GM12872 (cell line): ENCODE measurements at regions not wholly inside any gene's neighbourhood (a gene's known extent, or its start where the extent isn't known, plus 50 kb on each side); places are given as distances from the start of the nearest gene placed in this dataset.

Experiments
- CTCF ChIP-seq: IDR thresholded peaks from 3 replicates; pipeline ENCODE4 v1.5.1; 2011; ENCODE audit warnings: low read depth, mild to moderate bottlenecking, low read length, moderate library complexity; ENCODE audit not compliant: insufficient read depth

DNA sequence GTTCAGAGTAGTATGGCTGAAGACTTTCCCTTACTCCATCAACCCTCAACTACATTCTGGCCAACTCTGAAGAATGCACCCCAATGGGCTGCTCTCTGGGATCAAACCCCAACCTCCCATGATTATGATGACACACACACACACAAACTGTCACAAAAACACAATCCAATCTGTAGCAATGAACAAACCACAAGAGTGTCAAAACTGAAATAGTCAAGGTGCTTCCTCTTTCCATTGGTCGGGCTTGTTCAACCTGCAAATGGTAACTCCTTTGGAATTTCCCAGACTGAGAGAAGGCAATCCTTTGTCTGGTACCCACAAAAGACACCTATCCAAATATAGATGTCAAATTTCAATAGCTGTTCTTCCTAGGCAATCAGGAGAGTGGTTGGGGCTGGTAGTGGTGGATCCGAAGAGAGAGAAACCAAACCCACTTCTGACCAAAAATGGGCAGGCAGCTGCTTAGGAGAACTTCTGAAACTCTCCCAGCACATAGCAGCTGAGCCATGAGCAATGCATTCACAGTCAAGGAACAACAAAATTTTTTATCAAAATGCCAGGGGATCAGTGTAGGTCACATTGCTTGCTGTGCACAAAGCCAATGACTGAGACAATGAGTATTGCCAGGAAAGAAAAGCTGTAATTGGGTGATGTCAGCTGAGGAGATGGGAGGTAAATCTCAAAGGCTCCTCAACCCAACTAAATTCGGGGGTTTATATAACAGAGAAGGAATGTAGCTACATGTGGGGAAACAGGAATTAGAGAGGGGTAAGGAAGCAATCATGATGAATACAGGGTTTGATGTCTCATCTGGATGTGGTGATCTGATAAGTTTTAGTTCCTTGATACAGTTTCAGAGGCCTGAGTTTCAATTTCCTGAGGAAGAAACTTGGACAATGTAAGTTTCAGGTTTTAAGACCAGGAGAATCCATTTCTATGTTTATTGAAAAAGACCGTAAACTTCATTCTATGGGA is 191.4 kb downstream of the KITLG start:
- no peak for TF ChIP-seq CTCF

DNA sequence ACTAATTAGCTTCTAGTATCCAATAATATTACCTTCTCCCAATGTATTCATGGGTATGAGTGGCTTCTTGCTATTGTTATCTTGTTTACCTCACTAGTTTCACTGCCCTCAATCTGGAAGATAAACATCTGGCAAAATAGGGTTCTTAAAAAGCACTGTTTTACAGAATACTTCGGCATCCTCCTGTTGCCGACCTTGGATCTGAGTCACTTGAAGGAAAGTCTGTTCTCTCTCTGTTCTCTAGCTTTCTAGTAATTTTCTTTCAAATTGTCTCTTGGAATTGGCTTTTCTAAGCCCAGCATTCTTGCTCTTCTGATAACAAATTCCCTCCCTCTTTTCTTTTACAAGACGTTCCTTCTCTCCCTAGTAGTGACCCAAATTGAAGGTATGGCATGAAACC is 189.5 kb downstream of the KITLG start:
- TF ChIP-seq CTCF = no peak

- TF ChIP-seq CTCF = no peak
Measured at GRCh38 chr12:88391556-88391955, 188.7 kb downstream of the KITLG start.

GRCh38 chr12:88393017-88393767 is 187.1 kb downstream of the KITLG start:
- TF ChIP-seq CTCF = peak; percentile 56

DNA sequence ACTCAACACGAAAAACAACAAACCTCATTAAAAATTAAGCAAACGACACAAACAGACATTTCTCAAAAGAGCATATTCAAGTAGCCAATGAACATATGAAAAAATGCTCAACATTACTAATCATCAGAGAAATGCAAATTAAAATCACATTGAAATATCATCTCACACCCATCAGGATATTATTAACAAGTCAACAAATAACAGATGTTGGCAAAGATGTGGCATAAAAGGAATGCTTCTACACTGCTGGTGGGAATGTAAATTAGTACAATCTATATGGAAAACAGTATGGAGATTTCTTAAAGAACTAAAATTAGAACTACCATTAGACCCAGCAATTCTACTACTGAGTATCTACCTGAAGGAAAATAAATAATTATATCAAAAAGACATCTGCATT is 182.2 kb downstream of the KITLG start:
- TF ChIP-seq CTCF = no peak

DNA sequence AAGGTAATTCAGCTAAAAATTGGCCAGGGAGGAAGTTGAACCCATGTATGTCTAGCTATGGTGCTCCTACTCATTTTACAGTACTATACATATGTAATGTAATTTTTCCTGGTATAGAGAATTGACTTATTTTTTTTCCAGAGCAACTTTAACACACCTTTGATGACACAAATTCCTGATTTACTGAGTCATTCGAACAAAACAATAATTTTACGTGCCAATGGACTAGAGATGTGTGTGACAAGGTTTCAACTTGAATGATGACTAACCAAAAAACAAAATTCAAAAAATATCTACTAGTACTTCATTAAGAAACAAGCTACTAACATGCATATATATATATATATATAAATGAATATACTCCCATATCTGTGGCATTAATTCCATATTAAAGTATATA is 180.5 kb downstream of the KITLG start:
- no peak for TF ChIP-seq CTCF

GRCh38 chr12:88400302-88400701 is 180.0 kb downstream of the KITLG start:
- TF ChIP-seq CTCF = no peak
